Right atrium auricular region (tissue), 2 donors: ENCODE measurements at regions not wholly inside any gene's neighbourhood (a gene's known extent, or its start where the extent isn't known, plus 50 kb on each side); places are given as distances from the start of the nearest gene placed in this dataset.

ENCODE experiments used
- DNase-seq: peaks from one replicate; pipeline ENCODE4 v3.0.0-alpha.2; 2019; ENCODE audit warnings: low spot score
- H3K27ac ChIP-seq, 2 donors: fragments of 200-600 bp; sonication (generic); 1 replicate in 1 of 2; 2 replicates in 1 of 2; pipeline ENCODE4 v1.5.1; 2016 to 2019
- H3K27me3 ChIP-seq, 2 donors: fragments of 200-600 bp; sonication (generic); one replicate each; pipeline versions ENCODE4 v1.5.1 to v1.6.0; 2017 to 2019
- H3K36me3 ChIP-seq: fragments of 200-600 bp; sonication (generic); one replicate; pipeline ENCODE4 v1.5.1; 2016
- H3K4me1 ChIP-seq, 2 donors: fragments of 200-600 bp; sonication (generic); one replicate each; pipeline versions ENCODE4 v1.5.1 to v1.6.0; 2017 to 2019
- H3K4me3 ChIP-seq, 2 donors: fragments of 200-600 bp; sonication (generic); 1 replicate in 1 of 2; 2 replicates in 1 of 2; pipeline ENCODE4 v1.5.1; 2017 to 2019; ENCODE audit warnings: mild to moderate bottlenecking in 1 of 2, moderate library complexity in 1 of 2
- H3K9me3 ChIP-seq, 2 donors: fragments of 200-600 bp; sonication (generic); one replicate each; pipeline ENCODE4 v1.5.1; 2019
- TF ChIP-seq, protein P1 (sequence below), 2 donors: fragments of 200-600 bp; sonication (generic); IDR thresholded peaks; one replicate each; pipeline ENCODE4 v1.5.1; 2019; ENCODE audit warnings: antibody characterized with exemption in 2 of 2

DNA sequence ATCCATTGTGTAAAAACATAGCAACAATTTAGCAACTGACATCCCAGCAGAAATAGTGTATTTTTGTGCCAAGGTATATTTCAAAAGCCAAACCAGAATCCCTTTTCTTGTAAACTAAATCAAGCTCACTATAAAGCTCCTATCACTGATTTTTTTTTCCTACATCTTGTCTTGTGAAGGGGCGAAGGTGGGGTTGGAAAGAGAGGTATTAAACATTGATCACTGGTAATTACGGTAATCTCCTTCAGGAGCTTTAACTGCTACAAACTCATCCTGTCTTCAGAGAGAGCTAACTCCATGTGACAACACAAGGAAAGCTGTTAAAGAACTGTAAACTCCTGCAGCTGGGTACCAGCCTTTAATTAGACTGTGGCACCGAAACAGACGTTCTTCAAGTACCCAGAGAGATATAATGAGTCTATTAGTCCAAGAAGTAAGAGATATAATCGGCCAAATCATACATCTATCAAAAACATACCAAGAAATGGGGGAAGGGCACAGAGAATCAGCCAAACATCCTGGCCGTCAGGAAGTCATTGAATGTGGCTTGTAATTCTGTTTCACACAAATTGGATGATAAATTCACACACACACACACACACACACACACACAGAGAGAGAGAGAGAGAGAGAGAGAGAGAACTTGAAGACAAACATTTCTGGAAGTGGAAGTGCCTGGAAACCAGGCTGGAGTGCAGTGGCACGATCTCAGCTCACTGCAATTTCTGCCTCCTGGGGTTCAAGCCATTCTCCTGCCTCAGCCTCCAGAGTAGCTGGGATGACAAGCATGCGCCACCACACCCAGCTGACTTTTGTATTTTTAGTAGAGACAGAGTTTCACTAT is 111.9 kb upstream of the PPARGC1A start:
- TF ChIP-seq, protein P1, sequence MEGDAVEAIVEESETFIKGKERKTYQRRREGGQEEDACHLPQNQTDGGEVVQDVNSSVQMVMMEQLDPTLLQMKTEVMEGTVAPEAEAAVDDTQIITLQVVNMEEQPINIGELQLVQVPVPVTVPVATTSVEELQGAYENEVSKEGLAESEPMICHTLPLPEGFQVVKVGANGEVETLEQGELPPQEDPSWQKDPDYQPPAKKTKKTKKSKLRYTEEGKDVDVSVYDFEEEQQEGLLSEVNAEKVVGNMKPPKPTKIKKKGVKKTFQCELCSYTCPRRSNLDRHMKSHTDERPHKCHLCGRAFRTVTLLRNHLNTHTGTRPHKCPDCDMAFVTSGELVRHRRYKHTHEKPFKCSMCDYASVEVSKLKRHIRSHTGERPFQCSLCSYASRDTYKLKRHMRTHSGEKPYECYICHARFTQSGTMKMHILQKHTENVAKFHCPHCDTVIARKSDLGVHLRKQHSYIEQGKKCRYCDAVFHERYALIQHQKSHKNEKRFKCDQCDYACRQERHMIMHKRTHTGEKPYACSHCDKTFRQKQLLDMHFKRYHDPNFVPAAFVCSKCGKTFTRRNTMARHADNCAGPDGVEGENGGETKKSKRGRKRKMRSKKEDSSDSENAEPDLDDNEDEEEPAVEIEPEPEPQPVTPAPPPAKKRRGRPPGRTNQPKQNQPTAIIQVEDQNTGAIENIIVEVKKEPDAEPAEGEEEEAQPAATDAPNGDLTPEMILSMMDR (IDR thresholded peaks at IDR 0.05) = no peak
- Histone ChIP-seq H3K27ac (no peak overlapping the region), H3K27me3 (no peaks in the 10 kb centered on the region), H3K9me3 (no peaks in the 10 kb centered on the region), H3K4me3 (no peak overlapping the region), H3K36me3 (no peaks in the 10 kb centered on the region), H3K4me1 (no peaks in the 10 kb centered on the region)
- no peak for DNase-seq

DNA sequence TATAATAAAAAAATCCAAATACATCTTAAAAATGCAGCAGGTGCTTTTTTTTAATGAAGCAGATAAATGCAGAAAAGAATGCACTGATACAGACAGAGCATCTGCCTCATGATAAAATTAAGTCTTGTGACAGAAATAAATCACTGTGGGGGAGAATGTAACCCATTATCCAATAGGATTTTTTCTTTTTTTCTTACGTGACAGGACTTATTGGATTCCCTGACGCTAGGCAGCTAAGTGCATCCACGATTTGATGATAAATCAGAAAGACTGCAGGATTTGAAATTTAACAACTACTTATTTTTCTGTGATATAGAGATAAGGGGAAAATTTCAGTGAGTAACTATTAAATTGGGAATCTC is 110.6 kb upstream of the PPARGC1A start:
- no peaks in the 10 kb centered on the region for H3K36me3 ChIP-seq

DNA sequence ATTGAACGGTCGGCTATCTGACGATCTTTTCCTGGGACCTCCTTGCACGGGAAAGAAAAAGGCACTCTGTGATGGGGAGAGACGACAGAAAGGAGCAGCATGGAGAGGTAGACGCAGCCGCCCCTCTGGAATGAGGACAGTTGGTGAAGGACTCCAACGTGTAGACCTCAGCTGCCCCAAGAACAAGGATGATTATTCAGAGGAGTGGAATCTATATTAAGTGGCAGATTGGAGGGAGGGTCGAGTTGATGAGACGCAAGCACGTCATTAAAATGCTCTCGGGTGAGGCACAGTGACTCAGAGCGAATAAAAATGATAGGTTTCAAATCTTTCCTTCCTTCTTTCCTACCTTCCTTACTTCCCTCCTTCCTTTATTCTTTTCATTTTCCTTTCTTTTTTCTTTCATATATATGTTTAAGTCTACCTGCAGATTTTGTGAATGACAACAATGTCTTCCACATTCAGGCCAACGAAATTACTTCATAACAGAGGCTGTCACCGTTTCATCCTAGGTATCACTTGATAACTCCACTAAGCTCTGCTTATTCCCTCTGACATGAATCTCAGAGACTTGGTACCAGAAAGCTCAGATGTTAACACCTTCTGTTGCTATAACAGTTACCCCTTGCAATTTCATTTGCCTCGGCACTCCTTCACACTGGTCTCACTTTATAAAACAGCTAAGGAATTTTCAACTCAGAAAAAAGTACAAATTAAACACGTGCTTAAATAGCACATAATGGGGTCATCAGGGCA is 110.0 kb upstream of the PPARGC1A start:
- TF ChIP-seq, protein P1 (IDR thresholded peaks at IDR 0.05) = no peak
- no peak overlapping the region for H3K27ac ChIP-seq
- no peak for DNase-seq
- H3K4me3 ChIP-seq = no peak overlapping the region
- no peaks in the 10 kb centered on the region for H3K36me3 ChIP-seq
- no peaks in the 10 kb centered on the region for H3K27me3 ChIP-seq
- H3K9me3 ChIP-seq = no peaks in the 10 kb centered on the region
- H3K4me1 ChIP-seq = no peaks in the 10 kb centered on the region

More for the DNA sequence above, 110.6 kb upstream of the PPARGC1A start:
- no peak for DNase-seq
- TF ChIP-seq, protein P1 (IDR thresholded peaks at IDR 0.05) = no peak
- no peak overlapping the region for H3K27ac ChIP-seq
- no peaks in the 10 kb centered on the region for H3K27me3 ChIP-seq
- no peak overlapping the region for H3K4me3 ChIP-seq
- H3K9me3 ChIP-seq = no peaks in the 10 kb centered on the region
- H3K4me1 ChIP-seq = no peaks in the 10 kb centered on the region

DNA sequence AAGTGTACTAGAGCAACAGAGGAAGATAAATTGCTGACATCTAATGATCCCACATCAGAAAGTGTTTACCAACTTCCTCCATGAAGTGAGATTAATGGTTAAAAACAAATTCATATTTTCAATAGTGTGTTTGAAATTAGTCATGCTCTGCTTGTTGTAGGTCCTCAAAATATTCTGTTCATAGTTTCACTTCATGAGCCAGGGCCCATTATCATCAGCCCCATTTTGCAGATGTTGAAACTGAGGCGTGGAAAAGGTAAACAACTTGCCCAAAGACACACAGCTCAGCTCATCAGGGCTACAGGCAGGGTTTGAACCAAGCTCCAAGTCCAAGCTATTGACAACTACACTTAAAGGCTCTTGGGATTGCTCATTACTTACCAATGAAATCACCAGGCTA is 103.5 kb upstream of the PPARGC1A start:
- Histone ChIP-seq H3K36me3 (no peaks in the 10 kb centered on the region), H3K9me3 (no peaks in the 10 kb centered on the region), H3K4me3 (no peak overlapping the region), H3K4me1 (no peaks in the 10 kb centered on the region), H3K27ac (no peak overlapping the region), H3K27me3 (no peaks in the 10 kb centered on the region)
- TF ChIP-seq, protein P1 (IDR thresholded peaks at IDR 0.05) = no peak
- no peak for DNase-seq

DNA sequence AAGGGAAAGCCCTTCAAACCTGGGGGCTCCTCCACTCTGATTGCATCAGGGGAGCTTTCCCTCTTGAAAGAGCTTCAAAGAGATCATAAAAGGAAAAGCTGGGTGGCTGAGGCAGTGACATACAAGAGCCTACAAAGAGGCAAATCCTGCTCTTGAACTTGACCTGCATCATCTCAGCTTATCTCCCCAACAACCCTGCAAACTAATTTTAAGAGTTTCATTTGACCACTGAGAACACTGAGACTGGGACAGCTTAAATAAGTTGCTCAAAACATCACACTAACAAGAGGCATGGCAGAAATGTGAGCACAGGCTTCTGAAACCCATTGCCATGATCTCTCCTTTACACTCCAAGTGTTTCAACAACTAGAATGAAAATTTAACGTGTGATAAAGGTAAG is 101.6 kb upstream of the PPARGC1A start:
- no peak for DNase-seq
- H3K27ac ChIP-seq = no peak overlapping the region
- no peak overlapping the region for H3K4me3 ChIP-seq
- no peaks in the 10 kb centered on the region for H3K4me1 ChIP-seq
- no peaks in the 10 kb centered on the region for H3K36me3 ChIP-seq
- no peaks in the 10 kb centered on the region for H3K9me3 ChIP-seq
- H3K27me3 ChIP-seq = no peaks in the 10 kb centered on the region
- TF ChIP-seq, protein P1 (IDR thresholded peaks at IDR 0.05) = no peak
